ENCODE measurements at regions not wholly inside any gene's neighbourhood (a gene's known extent, or its start where the extent isn't known, plus 50 kb on each side); places are given as distances from the start of the nearest gene placed in this dataset.
"Not testable (repeated sequence)": the region's sequence is repeated elsewhere in the genome, so short reads cannot be mapped to it uniquely, and the experiment has no call there.

- no peaks in the 10 kb centered on the region; the same call in 1 of the 2 replicates for H3K4me1 ChIP-seq (replicated peaks)
- H3K36me3 ChIP-seq = no peaks in the 10 kb centered on the region
- no peak for DNase-seq (ENCODE audit: low read depth in 1 of 2, low spot score in 2 of 2)
- no peaks in the 10 kb centered on the region for H3K27me3 ChIP-seq (replicated peaks)
- H3K9me3 ChIP-seq (replicated peaks) = no peaks in the 10 kb centered on the region
- no peak overlapping the region for H3K27ac ChIP-seq
- H3K4me3 ChIP-seq = no peak overlapping the region
Measured at GRCh38 chr6:112591329-112591728, 244.2 kb downstream of the RFPL4B start.

- no peak for DNase-seq (ENCODE audit: low read depth in 1 of 2, low spot score in 2 of 2)
- H3K9me3 ChIP-seq (replicated peaks) = no peaks in the 10 kb centered on the region
- no peak overlapping the region for H3K27ac ChIP-seq
- no peaks in the 10 kb centered on the region; the same call in 1 of the 2 replicates for H3K4me1 ChIP-seq (replicated peaks)
- H3K36me3 ChIP-seq = no peaks in the 10 kb centered on the region
- H3K27me3 ChIP-seq (replicated peaks) = no peaks in the 10 kb centered on the region
- H3K4me3 ChIP-seq = no peak overlapping the region
Measured at GRCh38 chr6:112592159-112592558, 245.0 kb downstream of the RFPL4B start.

- Histone ChIP-seq H3K4me1 (replicated peaks) (no peaks in the 10 kb centered on the region; the same call in 1 of the 2 replicates), H3K4me3 (no peak overlapping the region), H3K27ac (no peak overlapping the region), H3K9me3 (replicated peaks) (no peaks in the 10 kb centered on the region), H3K27me3 (replicated peaks) (no peaks in the 10 kb centered on the region), H3K36me3 (no peaks in the 10 kb centered on the region)
- no peak for DNase-seq (ENCODE audit: low read depth in 1 of 2, low spot score in 2 of 2)
Measured at GRCh38 chr6:112594886-112595594, 247.9 kb downstream of the RFPL4B start.

GRCh38 chr6:112595841-112596240, 248.7 kb downstream of the RFPL4B start:
- Histone ChIP-seq H3K27ac (no peak overlapping the region), H3K9me3 (replicated peaks) (no peaks in the 10 kb centered on the region), H3K27me3 (replicated peaks) (no peaks in the 10 kb centered on the region), H3K4me3 (no peak overlapping the region), H3K4me1 (replicated peaks) (no peaks in the 10 kb centered on the region; the same call in 1 of the 2 replicates), H3K36me3 (no peaks in the 10 kb centered on the region)
- no peak for DNase-seq (ENCODE audit: low read depth in 1 of 2, low spot score in 2 of 2)

GRCh38 chr6:112597176-112597575, 250.0 kb downstream of the RFPL4B start:
- Histone ChIP-seq H3K9me3 (replicated peaks) (no peaks in the 10 kb centered on the region), H3K36me3 (no peaks in the 10 kb centered on the region)
- no peak for DNase-seq (ENCODE audit: low read depth in 1 of 2, low spot score in 2 of 2)

GRCh38 chr6:112600168-112600567, 253.0 kb downstream of the RFPL4B start:
- Histone ChIP-seq H3K27me3 (replicated peaks) (no peaks in the 10 kb centered on the region), H3K9me3 (replicated peaks) (no peaks in the 10 kb centered on the region), H3K4me3 (no peak overlapping the region), H3K27ac (no peak overlapping the region), H3K36me3 (no peaks in the 10 kb centered on the region), H3K4me1 (replicated peaks) (no peaks in the 10 kb centered on the region)
- DNase-seq (ENCODE audit: low read depth in 1 of 2, low spot score in 2 of 2) = no peak

More at GRCh38 chr6:112597176-112597575, 250.0 kb downstream of the RFPL4B start:
- Histone ChIP-seq H3K27me3 (replicated peaks) (no peaks in the 10 kb centered on the region), H3K4me3 (no peak overlapping the region), H3K4me1 (replicated peaks) (no peaks in the 10 kb centered on the region; the same call in 1 of the 2 replicates), H3K27ac (no peak overlapping the region)

- H3K9me3 ChIP-seq (replicated peaks) = no peaks in the 10 kb centered on the region
Measured at GRCh38 chr6:112603726-112604125, 256.6 kb downstream of the RFPL4B start.

GRCh38 chr6:112606656-112607435, 259.7 kb downstream of the RFPL4B start:
- H3K27me3 ChIP-seq (replicated peaks) = no peaks in the 10 kb centered on the region
- no peak overlapping the region for H3K27ac ChIP-seq
- H3K9me3 ChIP-seq (replicated peaks) = 0 out of 2 replicates have a peak, but pooled peaks cover 3% of the 10 kb centered on the region
- DNase-seq (ENCODE audit: low read depth in 1 of 2, low spot score in 2 of 2) = no peak
- no peak overlapping the region for H3K4me3 ChIP-seq
- no peaks in the 10 kb centered on the region for H3K4me1 ChIP-seq (replicated peaks)
- no peaks in the 10 kb centered on the region for H3K36me3 ChIP-seq

More at GRCh38 chr6:112603726-112604125, 256.6 kb downstream of the RFPL4B start:
- H3K4me1 ChIP-seq (replicated peaks) = no peaks in the 10 kb centered on the region
- no peak overlapping the region for H3K4me3 ChIP-seq
- no peak for DNase-seq (ENCODE audit: low read depth in 1 of 2, low spot score in 2 of 2)
- H3K27me3 ChIP-seq (replicated peaks) = no peaks in the 10 kb centered on the region
- no peak overlapping the region for H3K27ac ChIP-seq
- no peaks in the 10 kb centered on the region for H3K36me3 ChIP-seq

GRCh38 chr6:112608925-112609324, 261.8 kb downstream of the RFPL4B start:
- H3K27ac ChIP-seq; H3K4me1 ChIP-seq (replicated peaks); DNase-seq (ENCODE audit: low read depth in 1 of 2, low spot score in 2 of 2); H3K36me3 ChIP-seq; H3K4me3 ChIP-seq; H3K27me3 ChIP-seq (replicated peaks); H3K9me3 ChIP-seq (replicated peaks): not testable (repeated sequence)

- Histone ChIP-seq H3K4me3 (no peak overlapping the region), H3K9me3 (replicated peaks) (0 out of 2 replicates have a peak, but pooled peaks cover 3% of the 10 kb centered on the region), H3K27ac (no peak overlapping the region), H3K4me1 (replicated peaks) (no peaks in the 10 kb centered on the region), H3K36me3 (no peaks in the 10 kb centered on the region), H3K27me3 (replicated peaks) (no peaks in the 10 kb centered on the region)
- DNase-seq (ENCODE audit: low read depth in 1 of 2, low spot score in 2 of 2) = no peak
Measured at GRCh38 chr6:112613410-112613809, 266.3 kb downstream of the RFPL4B start.

GRCh38 chr6:112618849-112619248, 271.7 kb downstream of the RFPL4B start:
- H3K27me3 ChIP-seq (replicated peaks) = no peaks in the 10 kb centered on the region
- H3K4me3 ChIP-seq = no peak overlapping the region
- DNase-seq (ENCODE audit: low read depth in 1 of 2, low spot score in 2 of 2) = peak in 1 of 2 experiments; percentile 34
- H3K9me3 ChIP-seq (replicated peaks) = no peaks in the 10 kb centered on the region
- peaks cover 7% of the 10 kb centered on the region; the same call in 1 of the 2 replicates for H3K4me1 ChIP-seq (replicated peaks)
- no peaks in the 10 kb centered on the region for H3K36me3 ChIP-seq
- H3K27ac ChIP-seq = no peak overlapping the region

GRCh38 chr6:112620812-112621569, 273.9 kb downstream of the RFPL4B start:
- no peak overlapping the region for H3K4me3 ChIP-seq
- H3K36me3 ChIP-seq = no peaks in the 10 kb centered on the region
- no peak overlapping the region for H3K27ac ChIP-seq
- no peaks in the 10 kb centered on the region for H3K27me3 ChIP-seq (replicated peaks)
- H3K9me3 ChIP-seq (replicated peaks) = no peaks in the 10 kb centered on the region
- H3K4me1 ChIP-seq (replicated peaks) = peaks cover 7% of the 10 kb centered on the region; the same call in 1 of the 2 replicates
- no peak for DNase-seq (ENCODE audit: low read depth in 1 of 2, low spot score in 2 of 2)

GRCh38 chr6:112622036-112622435, 274.9 kb downstream of the RFPL4B start:
- Histone ChIP-seq H3K4me3 (no peak overlapping the region), H3K27me3 (replicated peaks) (no peaks in the 10 kb centered on the region), H3K36me3 (no peaks in the 10 kb centered on the region), H3K27ac (no peak overlapping the region), H3K4me1 (replicated peaks) (peaks cover 13% of the 10 kb centered on the region), H3K9me3 (replicated peaks) (no peaks in the 10 kb centered on the region)
- DNase-seq (ENCODE audit: low read depth in 1 of 2, low spot score in 2 of 2) = no peak

Measured in SJSA1 (cell line).